ENCODE measurements at regions not wholly inside any gene's neighbourhood (a gene's known extent, or its start where the extent isn't known, plus 50 kb on each side); places are given as distances from the start of the nearest gene placed in this dataset.

- no peak overlapping the region for H3K9ac ChIP-seq (ENCODE audit: low read depth in 1 of 2, low read length in 2 of 2)
- H3K27me3 ChIP-seq (ENCODE audit: control insufficient read depth in 1 of 2, insufficient read depth in 2 of 2, low read length in 2 of 2): no peaks in the 10 kb centered on the region
- H3K4me1 ChIP-seq (ENCODE audit: control insufficient read depth in 1 of 2, insufficient read depth in 2 of 2, low read length in 2 of 2): no peaks in the 10 kb centered on the region
- no peak overlapping the region for H3K27ac ChIP-seq (ENCODE audit: low read depth, low read length)
- H3K36me3 ChIP-seq (ENCODE audit: control insufficient read depth in 1 of 2, insufficient read depth in 2 of 2, low read length in 2 of 2): no peaks in the 10 kb centered on the region
- no peak overlapping the region for H3K4me3 ChIP-seq (ENCODE audit: low read depth in 1 of 2, low read length in 2 of 2)
- no peaks in the 10 kb centered on the region for H3K9me3 ChIP-seq (ENCODE audit: control insufficient read depth in 1 of 2, low read length in 2 of 2)
Observed at GRCh38 chr10:78860260-78860914, 208.4 kb upstream of the ZMIZ1 start.

- Histone ChIP-seq H3K9ac (ENCODE audit: low read depth in 1 of 2, low read length in 2 of 2) (no peak overlapping the region), H3K4me1 (ENCODE audit: control insufficient read depth in 1 of 2, insufficient read depth in 2 of 2, low read length in 2 of 2) (no peaks in the 10 kb centered on the region), H3K4me3 (ENCODE audit: low read depth in 1 of 2, low read length in 2 of 2) (no peak overlapping the region), H3K27ac (ENCODE audit: low read depth, low read length) (no peak overlapping the region), H3K9me3 (ENCODE audit: control insufficient read depth in 1 of 2, low read length in 2 of 2) (no peaks in the 10 kb centered on the region), H3K36me3 (ENCODE audit: control insufficient read depth in 1 of 2, insufficient read depth in 2 of 2, low read length in 2 of 2) (no peaks in the 10 kb centered on the region), H3K27me3 (ENCODE audit: control insufficient read depth in 1 of 2, insufficient read depth in 2 of 2, low read length in 2 of 2) (no peaks in the 10 kb centered on the region)
Observed at GRCh38 chr10:78861529-78862327, 207.0 kb upstream of the ZMIZ1 start.

GRCh38 chr10:78862328-78862640 lies 206.5 kb upstream of the ZMIZ1 start:
- Histone ChIP-seq H3K4me1 (ENCODE audit: control insufficient read depth in 1 of 2, insufficient read depth in 2 of 2, low read length in 2 of 2) (no peaks in the 10 kb centered on the region), H3K27ac (ENCODE audit: low read depth, low read length) (no peak overlapping the region), H3K9ac (ENCODE audit: low read depth in 1 of 2, low read length in 2 of 2) (no peak overlapping the region), H3K36me3 (ENCODE audit: control insufficient read depth in 1 of 2, insufficient read depth in 2 of 2, low read length in 2 of 2) (no peaks in the 10 kb centered on the region), H3K9me3 (ENCODE audit: control insufficient read depth in 1 of 2, low read length in 2 of 2) (no peaks in the 10 kb centered on the region), H3K4me3 (ENCODE audit: low read depth in 1 of 2, low read length in 2 of 2) (no peak overlapping the region), H3K27me3 (ENCODE audit: control insufficient read depth in 1 of 2, insufficient read depth in 2 of 2, low read length in 2 of 2) (no peaks in the 10 kb centered on the region)

- Histone ChIP-seq H3K4me1 (ENCODE audit: control insufficient read depth in 1 of 2, insufficient read depth in 2 of 2, low read length in 2 of 2) (no peaks in the 10 kb centered on the region), H3K27me3 (ENCODE audit: control insufficient read depth in 1 of 2, insufficient read depth in 2 of 2, low read length in 2 of 2) (no peaks in the 10 kb centered on the region), H3K9ac (ENCODE audit: low read depth in 1 of 2, low read length in 2 of 2) (no peak overlapping the region), H3K9me3 (ENCODE audit: control insufficient read depth in 1 of 2, low read length in 2 of 2) (no peaks in the 10 kb centered on the region), H3K27ac (ENCODE audit: low read depth, low read length) (no peak overlapping the region), H3K36me3 (ENCODE audit: control insufficient read depth in 1 of 2, insufficient read depth in 2 of 2, low read length in 2 of 2) (no peaks in the 10 kb centered on the region), H3K4me3 (ENCODE audit: low read depth in 1 of 2, low read length in 2 of 2) (no peak overlapping the region)
Observed at GRCh38 chr10:78863140-78863905, 205.4 kb upstream of the ZMIZ1 start.

GRCh38 chr10:78863906-78864239 lies 204.9 kb upstream of the ZMIZ1 start:
- H3K4me1 ChIP-seq (ENCODE audit: control insufficient read depth in 1 of 2, insufficient read depth in 2 of 2, low read length in 2 of 2): no peaks in the 10 kb centered on the region
- H3K27ac ChIP-seq (ENCODE audit: low read depth, low read length): no peak overlapping the region
- H3K27me3 ChIP-seq (ENCODE audit: control insufficient read depth in 1 of 2, insufficient read depth in 2 of 2, low read length in 2 of 2): peaks cover 0 to 2% of the 10 kb centered on the region in 2 donors
- no peaks in the 10 kb centered on the region for H3K36me3 ChIP-seq (ENCODE audit: control insufficient read depth in 1 of 2, insufficient read depth in 2 of 2, low read length in 2 of 2)
- no peak overlapping the region for H3K4me3 ChIP-seq (ENCODE audit: low read depth in 1 of 2, low read length in 2 of 2)
- H3K9ac ChIP-seq (ENCODE audit: low read depth in 1 of 2, low read length in 2 of 2): no peak overlapping the region
- H3K9me3 ChIP-seq (ENCODE audit: control insufficient read depth in 1 of 2, low read length in 2 of 2): no peaks in the 10 kb centered on the region

GRCh38 chr10:78864761-78865537 lies 203.8 kb upstream of the ZMIZ1 start:
- no peak overlapping the region for H3K27ac ChIP-seq (ENCODE audit: low read depth, low read length)
- no peak overlapping the region for H3K9ac ChIP-seq (ENCODE audit: low read depth in 1 of 2, low read length in 2 of 2)

GRCh38 chr10:78865538-78865875 lies 203.3 kb upstream of the ZMIZ1 start:
- no peaks in the 10 kb centered on the region for H3K36me3 ChIP-seq (ENCODE audit: control insufficient read depth in 1 of 2, insufficient read depth in 2 of 2, low read length in 2 of 2)
- no peaks in the 10 kb centered on the region for H3K4me1 ChIP-seq (ENCODE audit: control insufficient read depth in 1 of 2, insufficient read depth in 2 of 2, low read length in 2 of 2)
- H3K27me3 ChIP-seq (ENCODE audit: control insufficient read depth in 1 of 2, insufficient read depth in 2 of 2, low read length in 2 of 2): peaks cover 0 to 2% of the 10 kb centered on the region in 2 donors
- H3K9ac ChIP-seq (ENCODE audit: low read depth in 1 of 2, low read length in 2 of 2): no peak overlapping the region
- H3K27ac ChIP-seq (ENCODE audit: low read depth, low read length): no peak overlapping the region
- H3K4me3 ChIP-seq (ENCODE audit: low read depth in 1 of 2, low read length in 2 of 2): no peak overlapping the region
- H3K9me3 ChIP-seq (ENCODE audit: control insufficient read depth in 1 of 2, low read length in 2 of 2): no peaks in the 10 kb centered on the region

More at GRCh38 chr10:78864761-78865537, 203.8 kb upstream of the ZMIZ1 start:
- Histone ChIP-seq H3K36me3 (ENCODE audit: control insufficient read depth in 1 of 2, insufficient read depth in 2 of 2, low read length in 2 of 2) (no peaks in the 10 kb centered on the region), H3K9me3 (ENCODE audit: control insufficient read depth in 1 of 2, low read length in 2 of 2) (no peaks in the 10 kb centered on the region), H3K27me3 (ENCODE audit: control insufficient read depth in 1 of 2, insufficient read depth in 2 of 2, low read length in 2 of 2) (peaks cover 0 to 2% of the 10 kb centered on the region in 2 donors), H3K4me3 (ENCODE audit: low read depth in 1 of 2, low read length in 2 of 2) (no peak overlapping the region), H3K4me1 (ENCODE audit: control insufficient read depth in 1 of 2, insufficient read depth in 2 of 2, low read length in 2 of 2) (no peaks in the 10 kb centered on the region)

- Histone ChIP-seq H3K4me3 (ENCODE audit: low read depth in 1 of 2, low read length in 2 of 2) (no peak overlapping the region), H3K27me3 (ENCODE audit: control insufficient read depth in 1 of 2, insufficient read depth in 2 of 2, low read length in 2 of 2) (peaks cover 0 to 2% of the 10 kb centered on the region in 2 donors)
Observed at GRCh38 chr10:78865931-78866717, 202.6 kb upstream of the ZMIZ1 start.

GRCh38 chr10:78866731-78867554 lies 201.8 kb upstream of the ZMIZ1 start:
- H3K4me3 ChIP-seq (ENCODE audit: low read depth in 1 of 2, low read length in 2 of 2): no peak overlapping the region
- no peaks in the 10 kb centered on the region for H3K9me3 ChIP-seq (ENCODE audit: control insufficient read depth in 1 of 2, low read length in 2 of 2)
- H3K9ac ChIP-seq (ENCODE audit: low read depth in 1 of 2, low read length in 2 of 2): no peak overlapping the region
- no peak overlapping the region for H3K27ac ChIP-seq (ENCODE audit: low read depth, low read length)
- no peaks in the 10 kb centered on the region for H3K4me1 ChIP-seq (ENCODE audit: control insufficient read depth in 1 of 2, insufficient read depth in 2 of 2, low read length in 2 of 2)
- no peaks in the 10 kb centered on the region for H3K36me3 ChIP-seq (ENCODE audit: control insufficient read depth in 1 of 2, insufficient read depth in 2 of 2, low read length in 2 of 2)
- H3K27me3 ChIP-seq (ENCODE audit: control insufficient read depth in 1 of 2, insufficient read depth in 2 of 2, low read length in 2 of 2): peaks cover 0 to 2% of the 10 kb centered on the region in 2 donors

More at GRCh38 chr10:78865931-78866717, 202.6 kb upstream of the ZMIZ1 start:
- no peaks in the 10 kb centered on the region for H3K9me3 ChIP-seq (ENCODE audit: control insufficient read depth in 1 of 2, low read length in 2 of 2)
- no peak overlapping the region for H3K27ac ChIP-seq (ENCODE audit: low read depth, low read length)
- no peak overlapping the region for H3K9ac ChIP-seq (ENCODE audit: low read depth in 1 of 2, low read length in 2 of 2)
- H3K4me1 ChIP-seq (ENCODE audit: control insufficient read depth in 1 of 2, insufficient read depth in 2 of 2, low read length in 2 of 2): no peaks in the 10 kb centered on the region
- no peaks in the 10 kb centered on the region for H3K36me3 ChIP-seq (ENCODE audit: control insufficient read depth in 1 of 2, insufficient read depth in 2 of 2, low read length in 2 of 2)
